Lower lobe of right lung (tissue), 2 donors: ENCODE measurements at regions not wholly inside any gene's neighbourhood (a gene's known extent, or its start where the extent isn't known, plus 50 kb on each side); places are given as distances from the start of the nearest gene placed in this dataset.

Source experiments
- ATAC-seq, 2 donors: fragments of 200-7000 bp; cut with Tn5 transposase; one replicate each; pipeline ENCODE4 v1.9.1; 2020 to 2022; ENCODE audit warnings: mild to moderate bottlenecking in 2 of 2, moderate library complexity in 2 of 2
- DNase-seq: peaks from one replicate; pipeline ENCODE4 v3.0.0-alpha.2; 2020
- H3K27ac ChIP-seq: fragments of 200-600 bp; one replicate; pipeline ENCODE4 v1.8.0; 2022
- H3K27me3 ChIP-seq: fragments of 200-600 bp; one replicate; pipeline ENCODE4 v1.8.0; 2022; ENCODE audit warnings: low read depth
- H3K36me3 ChIP-seq: fragments of 200-600 bp; one replicate; pipeline ENCODE4 v1.8.0; 2022; ENCODE audit warnings: mild to moderate bottlenecking
- H3K4me1 ChIP-seq: fragments of 200-600 bp; one replicate; pipeline ENCODE4 v1.8.0; 2022
- H3K4me3 ChIP-seq: fragments of 200-600 bp; one replicate; pipeline ENCODE4 v1.8.0; 2022; ENCODE audit warnings: mild to moderate bottlenecking
- H3K9me3 ChIP-seq: fragments of 200-600 bp; one replicate; pipeline ENCODE4 v1.8.0; 2022
- intact Hi-C: fragments of 100-400 bp; cut with DNase I; formaldehyde crosslinking; loops from one replicate; pipeline ENCODE4 v1.11.0; 2022
- TF ChIP-seq, protein P1 (sequence below): fragments of 200-600 bp; IDR thresholded peaks from one replicate; pipeline ENCODE4 v1.8.0; 2022; ENCODE audit warnings: antibody characterized with exemption, mild to moderate bottlenecking
- donor health status: DM: no; HTN: yes; CAD: no; lungs with severe emphysema.

DNA sequence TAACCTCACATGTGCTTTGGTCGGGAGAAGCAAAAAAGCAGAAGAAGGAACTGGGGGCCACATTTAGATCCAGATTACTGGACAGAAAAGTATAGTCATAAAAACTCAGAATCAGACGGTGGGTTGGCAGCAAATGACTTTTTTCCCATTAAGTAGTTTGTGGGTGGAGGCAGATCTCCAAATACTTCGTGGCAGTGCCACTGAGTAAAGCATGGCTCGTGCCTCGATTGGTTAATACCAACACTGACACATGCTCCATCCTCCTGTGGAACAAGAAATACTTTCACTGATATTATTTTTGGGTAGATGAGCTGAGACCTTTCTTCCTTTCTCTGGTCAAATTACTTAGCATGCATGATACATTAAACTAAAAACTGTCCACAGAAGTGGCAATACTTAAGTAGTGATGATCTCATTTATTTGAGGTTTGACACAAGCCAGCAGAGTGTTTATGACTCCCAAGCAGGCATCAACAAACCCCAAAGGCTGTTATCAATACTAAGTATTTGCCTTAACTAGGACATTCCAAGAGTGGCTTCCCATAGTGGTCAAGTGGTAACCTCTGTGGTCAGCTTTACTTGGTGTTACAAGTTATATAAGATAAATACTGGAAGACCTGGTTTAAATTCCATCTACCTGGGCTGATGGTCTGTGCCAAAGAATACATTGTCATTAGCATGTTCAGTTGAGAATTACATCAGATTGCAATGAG lies 500.0 kb upstream of the RUNX1 start:
- Histone ChIP-seq H3K9me3 (no peaks in the 10 kb centered on the region), H3K27ac (no peak overlapping the region), H3K4me3 (no peak overlapping the region), H3K4me1 (no peaks in the 10 kb centered on the region), H3K27me3 (no peaks in the 10 kb centered on the region), H3K36me3 (no peaks in the 10 kb centered on the region)
- DNase-seq (no peak), ATAC-seq (no peak)
- intact Hi-C loops = no loop called here
- TF ChIP-seq, protein P1, sequence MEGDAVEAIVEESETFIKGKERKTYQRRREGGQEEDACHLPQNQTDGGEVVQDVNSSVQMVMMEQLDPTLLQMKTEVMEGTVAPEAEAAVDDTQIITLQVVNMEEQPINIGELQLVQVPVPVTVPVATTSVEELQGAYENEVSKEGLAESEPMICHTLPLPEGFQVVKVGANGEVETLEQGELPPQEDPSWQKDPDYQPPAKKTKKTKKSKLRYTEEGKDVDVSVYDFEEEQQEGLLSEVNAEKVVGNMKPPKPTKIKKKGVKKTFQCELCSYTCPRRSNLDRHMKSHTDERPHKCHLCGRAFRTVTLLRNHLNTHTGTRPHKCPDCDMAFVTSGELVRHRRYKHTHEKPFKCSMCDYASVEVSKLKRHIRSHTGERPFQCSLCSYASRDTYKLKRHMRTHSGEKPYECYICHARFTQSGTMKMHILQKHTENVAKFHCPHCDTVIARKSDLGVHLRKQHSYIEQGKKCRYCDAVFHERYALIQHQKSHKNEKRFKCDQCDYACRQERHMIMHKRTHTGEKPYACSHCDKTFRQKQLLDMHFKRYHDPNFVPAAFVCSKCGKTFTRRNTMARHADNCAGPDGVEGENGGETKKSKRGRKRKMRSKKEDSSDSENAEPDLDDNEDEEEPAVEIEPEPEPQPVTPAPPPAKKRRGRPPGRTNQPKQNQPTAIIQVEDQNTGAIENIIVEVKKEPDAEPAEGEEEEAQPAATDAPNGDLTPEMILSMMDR = no peak

DNA sequence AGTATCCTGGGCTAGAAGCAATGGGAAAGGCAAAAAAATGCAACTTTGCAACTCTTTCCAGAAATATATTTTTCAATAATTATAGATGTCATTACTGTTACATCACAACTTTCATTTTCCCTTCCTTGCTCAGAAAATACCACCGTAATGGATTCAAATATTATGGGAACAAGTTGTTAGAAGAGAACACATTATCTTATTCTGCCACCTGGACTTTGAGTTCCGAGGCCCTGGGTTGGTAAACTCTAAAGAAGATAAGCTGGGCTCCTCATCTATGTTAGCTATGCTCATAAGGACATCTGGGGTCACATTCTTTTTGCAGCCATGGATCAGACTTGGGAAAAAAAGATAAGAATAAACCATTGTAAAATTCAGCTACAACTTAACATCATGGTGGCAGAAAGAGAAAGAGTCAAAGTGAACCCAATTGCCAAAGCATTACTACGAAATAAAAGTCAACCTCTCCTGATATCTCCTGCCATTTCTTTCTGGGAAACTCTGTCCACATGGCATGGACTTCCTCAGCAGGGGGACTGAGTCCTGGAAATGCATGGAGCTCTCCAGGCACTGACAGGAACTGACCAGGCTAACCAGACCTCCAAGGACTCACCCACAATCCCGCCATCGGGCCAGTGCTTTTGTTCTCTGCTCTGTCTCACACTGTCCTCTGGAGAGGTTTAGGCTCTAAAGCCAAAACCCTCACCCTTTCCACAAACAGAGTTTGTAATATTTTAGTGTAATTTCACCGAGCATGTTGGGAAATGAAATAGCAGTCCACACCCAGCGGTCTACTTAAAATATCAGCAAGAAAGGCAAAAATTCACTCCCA lies 499.1 kb upstream of the RUNX1 start:
- TF ChIP-seq, protein P1 = no peak
- intact Hi-C loops = no loop called here
- Histone ChIP-seq H3K9me3 (no peaks in the 10 kb centered on the region), H3K4me3 (no peak overlapping the region), H3K4me1 (no peaks in the 10 kb centered on the region), H3K27me3 (no peaks in the 10 kb centered on the region), H3K27ac (no peak overlapping the region), H3K36me3 (no peaks in the 10 kb centered on the region)
- ATAC-seq (no peak), DNase-seq (no peak)

DNA sequence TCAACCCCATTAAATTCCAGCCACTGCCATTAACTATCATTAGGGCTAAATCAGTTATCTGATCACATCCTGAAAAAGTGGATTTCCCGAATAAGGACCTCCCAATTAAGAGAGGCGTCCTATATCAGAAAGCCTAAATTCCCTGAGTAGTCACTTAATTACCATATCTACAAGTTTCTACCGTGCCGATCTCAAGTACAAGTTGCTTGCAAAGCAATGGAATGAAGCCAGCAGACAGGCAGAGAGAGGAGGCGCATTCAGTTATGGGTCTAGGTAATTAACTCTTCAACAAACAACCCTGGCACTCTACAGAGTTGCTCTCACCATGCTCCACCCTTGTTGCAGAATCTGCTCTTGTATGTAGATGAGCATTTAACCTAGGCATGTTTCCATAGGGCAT lies 494.6 kb upstream of the RUNX1 start:
- H3K4me1 ChIP-seq = no peaks in the 10 kb centered on the region
- H3K27me3 ChIP-seq = no peaks in the 10 kb centered on the region
- TF ChIP-seq, protein P1 = no peak
- intact Hi-C loops = no loop called here
- no peaks in the 10 kb centered on the region for H3K9me3 ChIP-seq
- no peak overlapping the region for H3K4me3 ChIP-seq
- H3K27ac ChIP-seq = no peak overlapping the region
- no peak for ATAC-seq
- no peak for DNase-seq
- no peaks in the 10 kb centered on the region for H3K36me3 ChIP-seq

DNA sequence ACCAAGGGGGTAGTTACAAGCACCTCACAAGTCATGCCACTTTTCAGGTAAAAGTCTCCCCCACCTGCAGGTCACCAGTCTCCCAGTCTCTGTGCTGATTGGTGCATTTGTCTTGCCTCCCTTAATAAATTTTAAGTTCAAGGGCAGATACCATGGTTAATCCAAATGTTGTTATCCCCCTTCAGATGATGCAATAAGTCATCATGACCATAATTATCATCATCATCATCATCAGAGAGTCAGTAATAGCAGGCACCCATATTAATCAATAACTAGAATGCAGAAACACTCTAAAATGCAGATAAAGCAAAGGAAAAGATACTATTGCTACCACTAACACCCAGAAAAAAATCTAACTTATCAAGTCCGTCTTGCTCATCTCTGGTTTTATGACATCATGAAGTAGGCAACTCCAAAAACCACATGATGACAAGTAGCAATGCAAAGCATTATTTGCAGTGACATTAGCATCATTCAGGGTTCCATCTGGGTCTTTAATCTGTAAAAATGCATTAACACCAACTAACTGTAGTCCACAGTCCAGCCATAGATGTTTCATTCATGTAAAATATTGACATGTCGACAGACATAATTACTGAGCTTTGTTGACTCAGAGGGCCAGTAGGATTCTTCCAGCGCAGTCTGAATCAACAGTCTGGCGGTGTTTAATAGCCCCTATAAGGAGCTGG lies 492.0 kb upstream of the RUNX1 start:
- TF ChIP-seq, protein P1 = no peak
- ATAC-seq (no peak), DNase-seq (no peak)
- Histone ChIP-seq H3K4me1 (no peaks in the 10 kb centered on the region), H3K4me3 (no peak overlapping the region), H3K27ac (no peak overlapping the region), H3K27me3 (no peaks in the 10 kb centered on the region), H3K36me3 (no peaks in the 10 kb centered on the region), H3K9me3 (no peaks in the 10 kb centered on the region)
- intact Hi-C loops = no loop called here

DNA sequence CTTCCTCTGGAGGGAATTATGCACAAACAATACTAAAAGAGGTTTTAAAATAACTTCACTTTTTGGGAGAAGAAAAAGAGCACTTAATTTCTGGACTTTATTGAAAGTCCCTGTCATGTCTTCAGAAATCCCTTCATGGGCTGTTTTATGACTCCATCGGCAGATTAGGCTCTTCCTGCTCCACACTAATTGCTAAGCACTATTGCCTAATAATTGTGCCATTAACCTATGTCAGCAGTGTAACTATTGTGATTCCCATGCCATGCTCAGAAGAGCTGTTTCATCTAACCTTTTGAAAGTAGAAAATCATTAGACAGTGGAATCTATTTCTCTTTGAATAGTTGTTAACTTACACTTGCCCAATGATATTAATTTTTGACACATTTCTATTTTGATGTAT lies 489.3 kb upstream of the RUNX1 start:
- H3K36me3 ChIP-seq = no peaks in the 10 kb centered on the region
- TF ChIP-seq, protein P1 = no peak
- H3K4me3 ChIP-seq = no peak overlapping the region
- H3K27ac ChIP-seq = no peak overlapping the region
- H3K27me3 ChIP-seq = no peaks in the 10 kb centered on the region
- ATAC-seq = no peak
- intact Hi-C loops = no loop called here
- no peak for DNase-seq
- no peaks in the 10 kb centered on the region for H3K9me3 ChIP-seq
- no peaks in the 10 kb centered on the region for H3K4me1 ChIP-seq
